ENCODE measurements at regions not wholly inside any gene's neighbourhood (a gene's known extent, or its start where the extent isn't known, plus 50 kb on each side); places are given as distances from the start of the nearest gene placed in this dataset.

- TF ChIP-seq CTCF (IDR thresholded peaks at IDR 0.05; ENCODE audit: borderline replicate concordance, extremely low read depth, low read length, poor library complexity, severe bottlenecking) (no peak), EZH2 (IDR thresholded peaks at IDR 0.05; ENCODE audit: borderline replicate concordance, low read depth, low read length, severe bottlenecking) (no peak)
Observed at GRCh38 chr11:69940246-69940610, 121.0 kb upstream of the FGF3 start.

All from DND-41 (cell line).